Right kidney (tissue), 1 donor: ENCODE measurements at regions not wholly inside any gene's neighbourhood (a gene's known extent, or its start where the extent isn't known, plus 50 kb on each side); places are given as distances from the start of the nearest gene placed in this dataset.

Experiments used
- DNase-seq: peaks from one replicate; pipeline ENCODE4 v3.0.0-alpha.2; 2016

DNA sequence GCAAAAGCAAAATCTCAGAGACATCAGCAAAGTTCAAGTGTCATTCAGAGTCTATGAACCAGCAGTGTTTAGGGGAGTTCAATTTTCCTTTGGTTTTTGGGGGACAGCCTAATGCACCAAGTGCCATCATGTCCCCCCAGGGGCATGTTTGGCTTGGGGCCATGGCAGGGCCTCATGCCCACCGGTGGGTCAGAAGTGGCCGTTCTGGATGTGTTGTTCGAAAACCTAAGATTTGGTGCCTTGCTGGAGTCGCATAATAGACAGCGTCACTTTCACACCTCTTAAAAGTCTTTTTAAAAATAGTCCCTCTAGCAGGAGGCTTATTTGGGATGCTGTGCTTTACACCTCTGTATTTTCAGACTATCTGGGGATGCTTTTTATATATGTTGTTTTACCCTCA lies 250.1 kb downstream of the ZNF536 start:
- no peak for DNase-seq

DNA sequence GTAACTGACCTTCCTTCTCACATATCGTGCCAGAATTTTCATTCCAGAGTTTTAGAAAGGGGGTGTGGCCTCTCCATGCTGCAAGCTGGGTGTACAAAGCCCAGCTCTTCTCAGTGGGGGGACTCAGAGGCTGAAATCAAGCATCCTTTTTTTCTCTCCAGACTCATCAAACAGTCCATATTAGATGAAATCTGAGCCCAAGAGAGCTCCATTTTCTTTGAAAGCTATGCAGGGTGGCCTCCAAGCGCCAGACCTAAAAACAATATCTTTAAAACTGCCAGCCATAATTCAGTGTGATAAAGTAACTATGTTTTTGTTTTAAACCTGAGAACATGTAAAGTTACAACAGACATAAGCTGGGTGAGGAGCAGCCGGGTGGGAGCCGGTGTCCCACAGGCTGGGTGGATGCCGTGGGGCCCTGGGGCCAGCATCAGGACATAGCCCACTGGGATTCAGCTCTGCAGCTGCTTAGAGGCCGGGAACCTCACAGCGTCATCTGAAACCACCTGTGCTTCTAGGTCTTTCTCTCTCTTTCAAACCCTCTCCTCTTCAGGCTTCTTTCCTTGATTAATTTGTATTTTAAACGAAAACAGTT lies 249.2 kb downstream of the ZNF536 start:
- no peak for DNase-seq

DNA sequence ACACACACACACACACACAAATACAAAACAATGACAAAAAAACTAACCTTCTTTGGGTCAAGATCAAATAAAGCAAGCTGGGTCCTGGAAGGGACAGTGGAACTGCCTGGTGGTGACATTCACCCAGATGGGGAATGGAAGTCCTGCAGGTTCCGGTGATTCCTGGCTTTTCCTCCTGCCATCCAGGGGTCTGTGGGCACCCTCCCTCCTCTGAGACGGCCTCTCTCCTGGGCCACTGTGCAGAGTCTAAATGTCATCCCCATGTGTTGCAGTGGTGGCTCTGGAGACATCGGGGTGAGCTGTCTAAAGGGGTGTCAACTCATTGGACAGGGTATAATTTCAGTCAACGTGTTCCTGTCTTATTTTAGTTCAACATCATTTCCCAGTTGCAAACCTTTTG lies 248.2 kb downstream of the ZNF536 start:
- no peak for DNase-seq

GRCh38 chr19:30609656-30610270 lies 237.6 kb downstream of the ZNF536 start:
- no peak for DNase-seq

DNA sequence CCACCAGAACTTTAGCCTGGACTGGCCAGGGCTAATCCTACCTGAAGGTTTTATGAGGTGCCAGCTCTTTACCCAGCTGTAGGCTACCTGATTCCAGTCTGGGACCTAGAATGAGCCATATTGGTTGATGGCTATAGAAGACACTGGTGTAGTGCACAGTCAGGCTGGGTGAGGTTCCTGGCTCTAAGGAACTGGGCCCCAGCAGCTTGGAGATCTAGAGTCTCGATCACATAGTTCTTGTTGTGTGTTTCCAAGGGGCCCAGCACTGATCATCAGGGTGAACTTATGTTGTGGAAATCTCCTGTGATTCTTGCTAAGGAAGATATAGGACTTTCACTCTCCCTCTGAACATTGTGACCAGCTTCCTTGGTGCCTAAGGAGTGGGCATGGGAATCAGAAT lies 236.3 kb downstream of the ZNF536 start:
- no peak for DNase-seq
